ENCODE measurements at regions not wholly inside any gene's neighbourhood (a gene's known extent, or its start where the extent isn't known, plus 50 kb on each side); places are given as distances from the start of the nearest gene placed in this dataset.

DNA sequence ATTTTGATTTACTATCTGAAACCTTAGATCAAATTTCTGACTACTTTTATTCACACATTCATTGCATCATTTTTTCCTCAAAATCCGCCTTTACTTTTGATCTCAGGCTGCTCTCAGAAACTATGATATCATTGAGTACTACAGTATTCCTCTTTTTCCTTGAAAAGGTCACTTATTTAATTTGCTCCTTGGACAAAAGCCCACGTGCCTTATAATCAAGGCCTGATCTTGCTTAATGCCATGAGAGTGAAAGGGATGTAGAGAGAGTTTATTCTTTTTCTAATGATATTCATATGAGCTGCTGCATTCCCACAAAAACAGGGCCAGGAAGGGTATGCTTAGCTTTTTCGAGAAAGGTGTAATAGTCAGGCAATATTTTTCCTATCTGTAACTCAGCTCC is 327.0 kb downstream of the ETS1 start:
- TF ChIP-seq RAD21 (conservative IDR thresholded peaks at IDR 0.05): no peak
- TF ChIP-seq MXI1 (conservative IDR thresholded peaks at IDR 0.05; ENCODE audit: poor library complexity, severe bottlenecking): no peak
- TF ChIP-seq, protein P1, sequence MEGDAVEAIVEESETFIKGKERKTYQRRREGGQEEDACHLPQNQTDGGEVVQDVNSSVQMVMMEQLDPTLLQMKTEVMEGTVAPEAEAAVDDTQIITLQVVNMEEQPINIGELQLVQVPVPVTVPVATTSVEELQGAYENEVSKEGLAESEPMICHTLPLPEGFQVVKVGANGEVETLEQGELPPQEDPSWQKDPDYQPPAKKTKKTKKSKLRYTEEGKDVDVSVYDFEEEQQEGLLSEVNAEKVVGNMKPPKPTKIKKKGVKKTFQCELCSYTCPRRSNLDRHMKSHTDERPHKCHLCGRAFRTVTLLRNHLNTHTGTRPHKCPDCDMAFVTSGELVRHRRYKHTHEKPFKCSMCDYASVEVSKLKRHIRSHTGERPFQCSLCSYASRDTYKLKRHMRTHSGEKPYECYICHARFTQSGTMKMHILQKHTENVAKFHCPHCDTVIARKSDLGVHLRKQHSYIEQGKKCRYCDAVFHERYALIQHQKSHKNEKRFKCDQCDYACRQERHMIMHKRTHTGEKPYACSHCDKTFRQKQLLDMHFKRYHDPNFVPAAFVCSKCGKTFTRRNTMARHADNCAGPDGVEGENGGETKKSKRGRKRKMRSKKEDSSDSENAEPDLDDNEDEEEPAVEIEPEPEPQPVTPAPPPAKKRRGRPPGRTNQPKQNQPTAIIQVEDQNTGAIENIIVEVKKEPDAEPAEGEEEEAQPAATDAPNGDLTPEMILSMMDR (IDR thresholded peaks at IDR 0.05; ENCODE audit: poor library complexity, severe bottlenecking): no peak
- TF ChIP-seq POLR2AphosphoS5 (IDR thresholded peaks at IDR 0.05): no peak
